Endothelial cell of umbilical vein (primary cell): ENCODE measurements at regions not wholly inside any gene's neighbourhood (a gene's known extent, or its start where the extent isn't known, plus 50 kb on each side); places are given as distances from the start of the nearest gene placed in this dataset.

Experiments used
- BruUV-seq: library from RNA; stranded (reverse); fragments of 400-500 nt; replicated peaks from 2 replicates; lab custom pipeline; 2021; lab: Mats Ljungman, UMichigan
- CTCF ChIA-PET: fragments of 300-600, 350-600 bp; sonication (Branson Sonifier 250); formaldehyde crosslinking; loops from one replicate; lab custom pipeline; 2021; ENCODE audit warnings: antibody characterized with exemption, inconsistent platforms; lab: Charles Lee
- POLR2A ChIA-PET: fragments of 300-600, 350-600 bp; sonication (Branson Sonifier 250); formaldehyde crosslinking; loops from one replicate; lab custom pipeline; 2021; ENCODE audit warnings: antibody characterized with exemption, inconsistent platforms; lab: Charles Lee
- DNase-seq: peaks from one replicate; pipeline ENCODE4 v3.0.0-alpha.2; 2011; ENCODE audit warnings: low read depth, low spot score
- FAIRE-seq: peaks from 2 replicates; lab custom pipeline; 2011; peaks lifted over from hg19 to GRCh38; lab: Jason Lieb, UNC
- H2AFZ ChIP-seq: 2 replicates; pipeline ENCODE4 v1.6.0; 2012; ENCODE audit warnings: low read depth, low read length, control low read depth, inconsistent platforms
- H3K27ac ChIP-seq: 2 replicates; pipeline ENCODE4 v1.5.1; 2011; ENCODE audit warnings: low read depth, mild to moderate bottlenecking, control low read depth, low read length, moderate library complexity; ENCODE audit not compliant: insufficient read depth
- H3K27me3 ChIP-seq, 2 experiments: 2 replicates each; pipeline versions ENCODE4 v1.6.0 to v1.6.1; 2011; ENCODE audit warnings: low read length in 2 of 2, mixed read lengths in 1 of 2; ENCODE audit not compliant: control insufficient read depth in 2 of 2, insufficient read depth in 2 of 2
- H3K36me3 ChIP-seq, 2 experiments: 2 replicates in 1 of 2; 3 replicates in 1 of 2; pipeline ENCODE4 v1.5.1; 2011; ENCODE audit warnings: low read length in 2 of 2, mild to moderate bottlenecking in 1 of 2, moderate library complexity in 1 of 2; ENCODE audit not compliant: control insufficient read depth in 2 of 2, insufficient read depth in 2 of 2; ENCODE audit errors: extremely low read depth in 1 of 2
- H3K4me1 ChIP-seq: 3 replicates; pipeline ENCODE4 v1.5.1; 2011; ENCODE audit warnings: mild to moderate bottlenecking, low read length; ENCODE audit not compliant: control insufficient read depth, insufficient read depth; ENCODE audit errors: extremely low read depth
- H3K4me2 ChIP-seq: 2 replicates; pipeline ENCODE4 v1.6.1; 2011; ENCODE audit warnings: low read length, control low read depth, mixed read lengths; ENCODE audit not compliant: insufficient read depth
- H3K4me3 ChIP-seq, 3 experiments: fragments of 200-600 bp in 1 of 3; sonication (generic), shearing (Covaris generic) in 1 of 3; replicated peaks in 1 of 3; 2 replicates each; pipeline ENCODE4 v1.5.1; 2011 to 2016; ENCODE audit warnings: control low read depth in 3 of 3, low read length in 3 of 3, mild to moderate bottlenecking in 2 of 3, inconsistent platforms in 1 of 3, low read depth in 1 of 3, moderate library complexity in 1 of 3; ENCODE audit not compliant: insufficient read depth in 1 of 3
- H3K79me2 ChIP-seq: 2 replicates; pipeline ENCODE4 v1.6.0; 2012; ENCODE audit warnings: low read length, inconsistent platforms; ENCODE audit not compliant: control insufficient read depth, insufficient read depth
- H3K9ac ChIP-seq: replicated peaks from 2 replicates; pipeline ENCODE3; 2011; ENCODE audit warnings: low read length, control low read depth; ENCODE audit not compliant: insufficient read depth; ENCODE audit errors: extremely low read depth
- H3K9me1 ChIP-seq: replicated peaks from 3 replicates; pipeline ENCODE4 v1.6.0; 2011; ENCODE audit warnings: mild to moderate bottlenecking, low read length; ENCODE audit not compliant: control insufficient read depth, insufficient read depth; ENCODE audit errors: extremely low read depth
- H3K9me3 ChIP-seq: replicated peaks from 2 replicates; pipeline ENCODE4 v1.5.1; 2012; ENCODE audit warnings: low read length, inconsistent platforms; ENCODE audit not compliant: control insufficient read depth, insufficient read depth
- H4K20me1 ChIP-seq: replicated peaks from 2 replicates; pipeline ENCODE3; 2011; ENCODE audit warnings: mild to moderate bottlenecking, low read length; ENCODE audit not compliant: control insufficient read depth, insufficient read depth; ENCODE audit errors: extremely low read depth
- FOS ChIP-seq: IDR thresholded peaks from 2 replicates; pipeline ENCODE4 v1.6.1; 2011; ENCODE audit warnings: mild to moderate bottlenecking, low read length, moderate library complexity, borderline replicate concordance; ENCODE audit not compliant: insufficient read depth
- POLR2AphosphoS5 ChIP-seq: IDR thresholded peaks from 2 replicates; pipeline ENCODE4 v1.6.1; 2012; ENCODE audit warnings: low read depth, mild to moderate bottlenecking, control low read depth, low read length, moderate library complexity; ENCODE audit not compliant: insufficient read depth
- dilution Hi-C: fragments of 300-500 bp; cut with MboI; formaldehyde crosslinking; loops from one replicate; pipeline ENCODE4 v1.15.0; 2019; ENCODE audit warnings: low sequenced_read_pairs; ENCODE audit not compliant: extremely low pct_ligation_motif_present
- intact Hi-C: fragments of 100-400 bp; cut with micrococcal nuclease; formaldehyde crosslinking; loops from one replicate; pipeline ENCODE4 v1.10.0; 2022
- TF ChIP-seq, protein P1 (sequence below), 2 donors: IDR thresholded peaks; 1 replicate in 1 of 2; 2 replicates in 1 of 2; pipeline ENCODE4 v1.5.1; 2011; ENCODE audit warnings: low read length in 2 of 2, mild to moderate bottlenecking in 2 of 2, moderate library complexity in 2 of 2, control low read depth in 1 of 2, inconsistent platforms in 1 of 2, low read depth in 1 of 2; ENCODE audit not compliant: insufficient read depth in 1 of 2; ENCODE audit errors: extremely low read depth in 1 of 2
- TF ChIP-seq, protein P2 (sequence below): IDR thresholded peaks from 2 replicates; pipeline ENCODE4 v1.6.1; 2011; ENCODE audit not compliant: insufficient read depth, insufficient read length

DNA sequence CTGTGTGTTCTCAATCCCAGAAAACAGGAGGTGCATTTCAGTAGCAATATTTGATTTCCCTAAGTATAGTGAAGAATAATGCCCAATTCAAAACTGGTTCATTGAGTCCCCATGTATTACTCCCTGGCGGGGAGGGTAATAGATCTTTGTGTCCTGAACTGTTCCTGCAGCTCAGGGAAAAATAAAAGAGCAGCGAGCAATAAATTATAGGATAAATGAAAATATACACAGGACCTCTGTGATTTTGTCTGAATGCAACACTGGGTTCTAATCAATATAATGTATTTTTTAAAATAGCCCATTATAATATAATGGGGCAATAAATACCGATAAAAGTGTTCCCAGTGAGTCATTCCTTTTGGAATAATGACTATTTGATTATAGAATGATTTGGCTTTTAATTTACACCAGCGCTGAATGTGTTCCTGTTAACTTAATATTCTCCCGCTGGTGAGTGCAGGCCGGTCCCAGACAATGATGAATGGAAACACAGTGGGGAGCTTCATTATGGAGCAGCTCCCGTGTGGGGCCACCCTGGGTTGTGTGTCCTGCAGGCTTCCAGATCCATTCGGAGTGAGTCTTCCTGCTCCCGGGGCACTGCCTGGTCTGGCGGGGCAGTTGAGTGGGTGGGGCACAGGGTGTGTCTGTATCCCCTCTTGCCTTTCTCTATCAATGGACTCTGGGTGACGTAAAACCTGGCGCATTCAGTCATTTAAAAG lies 263.1 kb downstream of the ACTR3B start:
- CTCF ChIA-PET, result no interaction called here
- FAIRE-seq, result no peak

DNA sequence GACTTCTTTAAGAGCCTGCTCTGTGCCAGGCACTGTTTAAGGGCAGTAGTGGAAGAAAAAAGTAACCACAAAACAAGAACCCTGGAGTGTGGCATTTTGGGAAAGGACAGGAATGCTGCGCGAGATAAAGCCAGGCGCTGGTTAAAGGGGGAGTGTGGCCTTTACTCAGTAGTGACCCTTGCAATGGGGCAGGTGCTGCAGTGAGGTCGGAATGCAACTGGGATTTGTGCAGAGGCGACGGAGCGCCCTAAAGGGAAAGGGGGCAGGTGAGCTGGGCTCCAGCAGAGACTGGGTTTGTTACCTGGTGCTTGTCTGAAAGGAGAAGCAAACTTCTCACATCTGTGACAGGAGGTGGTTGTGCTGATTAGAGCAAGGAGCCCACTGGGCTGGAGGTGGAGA lies 263.6 kb downstream of the ACTR3B start:
- dilution Hi-C loops (no loop called here), intact Hi-C loops (no loop called here)
- DNase-seq (no peak), FAIRE-seq (no peak)
- Histone ChIP-seq H4K20me1 (no peaks in the 10 kb centered on the region), H3K79me2 (no peaks in the 10 kb centered on the region), H3K4me1 (no peaks in the 10 kb centered on the region), H3K36me3 (no peaks in the 10 kb centered on the region), H2AFZ (no peak overlapping the region), H3K27me3 (no peaks in the 10 kb centered on the region), H3K9ac (no peak overlapping the region), H3K27ac (no peak overlapping the region), H3K4me2 (no peak overlapping the region), H3K9me3 (peaks cover 2% of the 10 kb centered on the region), H3K4me3 (no peak overlapping the region), H3K9me1 (no peaks in the 10 kb centered on the region)
- CTCF ChIA-PET, result no interaction called here
- BruUV-seq, result no TSS peak
- POLR2A ChIA-PET, result no interaction called here
- TF ChIP-seq, protein P1, sequence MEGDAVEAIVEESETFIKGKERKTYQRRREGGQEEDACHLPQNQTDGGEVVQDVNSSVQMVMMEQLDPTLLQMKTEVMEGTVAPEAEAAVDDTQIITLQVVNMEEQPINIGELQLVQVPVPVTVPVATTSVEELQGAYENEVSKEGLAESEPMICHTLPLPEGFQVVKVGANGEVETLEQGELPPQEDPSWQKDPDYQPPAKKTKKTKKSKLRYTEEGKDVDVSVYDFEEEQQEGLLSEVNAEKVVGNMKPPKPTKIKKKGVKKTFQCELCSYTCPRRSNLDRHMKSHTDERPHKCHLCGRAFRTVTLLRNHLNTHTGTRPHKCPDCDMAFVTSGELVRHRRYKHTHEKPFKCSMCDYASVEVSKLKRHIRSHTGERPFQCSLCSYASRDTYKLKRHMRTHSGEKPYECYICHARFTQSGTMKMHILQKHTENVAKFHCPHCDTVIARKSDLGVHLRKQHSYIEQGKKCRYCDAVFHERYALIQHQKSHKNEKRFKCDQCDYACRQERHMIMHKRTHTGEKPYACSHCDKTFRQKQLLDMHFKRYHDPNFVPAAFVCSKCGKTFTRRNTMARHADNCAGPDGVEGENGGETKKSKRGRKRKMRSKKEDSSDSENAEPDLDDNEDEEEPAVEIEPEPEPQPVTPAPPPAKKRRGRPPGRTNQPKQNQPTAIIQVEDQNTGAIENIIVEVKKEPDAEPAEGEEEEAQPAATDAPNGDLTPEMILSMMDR (IDR thresholded peaks at IDR 0.05; ENCODE audit: extremely low read depth in 1 of 2, insufficient read depth in 1 of 2, low read depth in 1 of 2, low read length in 2 of 2), result no peak
- TF ChIP-seq POLR2AphosphoS5 (no peak), FOS (no peak)
- TF ChIP-seq, protein P2, sequence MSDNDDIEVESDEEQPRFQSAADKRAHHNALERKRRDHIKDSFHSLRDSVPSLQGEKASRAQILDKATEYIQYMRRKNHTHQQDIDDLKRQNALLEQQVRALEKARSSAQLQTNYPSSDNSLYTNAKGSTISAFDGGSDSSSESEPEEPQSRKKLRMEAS, result no peak

More for the DNA sequence above, 263.1 kb downstream of the ACTR3B start:
- TF ChIP-seq, protein P1 (IDR thresholded peaks at IDR 0.05; ENCODE audit: extremely low read depth in 1 of 2, insufficient read depth in 1 of 2, low read depth in 1 of 2, low read length in 2 of 2), result no peak
- Histone ChIP-seq H3K79me2 (no peaks in the 10 kb centered on the region), H3K9ac (no peak overlapping the region), H3K9me1 (no peaks in the 10 kb centered on the region), H3K9me3 (peaks cover 2% of the 10 kb centered on the region), H3K4me3 (no peak overlapping the region), H3K4me1 (no peaks in the 10 kb centered on the region), H4K20me1 (no peaks in the 10 kb centered on the region), H2AFZ (no peak overlapping the region), H3K27ac (no peak overlapping the region), H3K4me2 (no peak overlapping the region), H3K36me3 (no peaks in the 10 kb centered on the region), H3K27me3 (no peaks in the 10 kb centered on the region)
- intact Hi-C loops, result no loop called here
- POLR2A ChIA-PET, result no interaction called here
- DNase-seq, result no peak
- no TSS peak for BruUV-seq
- dilution Hi-C loops, result no loop called here
